DOHH2 (cell line): ENCODE measurements at regions not wholly inside any gene's neighbourhood (a gene's known extent, or its start where the extent isn't known, plus 50 kb on each side); places are given as distances from the start of the nearest gene placed in this dataset.

Experiments used
- H3F3A ChIP-seq: fragments of 200-600 bp; sonication (generic), shearing (Covaris generic); 2 replicates; pipeline ENCODE4 v1.6.0; 2016; ENCODE audit warnings: antibody characterized with exemption, mild to moderate bottlenecking; ENCODE audit not compliant: control insufficient read depth, insufficient read depth
- H3K27ac ChIP-seq: fragments of 200-600 bp; sonication (generic); 2 replicates; pipeline ENCODE4 v1.5.1; 2014; ENCODE audit warnings: low read depth, mild to moderate bottlenecking, low read length, moderate library complexity
- H3K27me3 ChIP-seq: fragments of 200-600 bp; sonication (generic); 2 replicates; pipeline ENCODE4 v1.6.1; 2014; ENCODE audit warnings: mild to moderate bottlenecking, low read length, mixed read lengths; ENCODE audit not compliant: control insufficient read depth
- H3K36me3 ChIP-seq: fragments of 200-600 bp; sonication (generic); 2 replicates; pipeline ENCODE4 v1.6.1; 2014; ENCODE audit warnings: mild to moderate bottlenecking, low read length, moderate library complexity, mixed read lengths; ENCODE audit not compliant: control insufficient read depth
- H3K4me1 ChIP-seq: fragments of 200-600 bp; sonication (generic); 2 replicates; pipeline ENCODE4 v1.6.1; 2014; ENCODE audit warnings: mild to moderate bottlenecking, low read length, mixed read lengths; ENCODE audit not compliant: control insufficient read depth
- H3K4me2 ChIP-seq: fragments of 200-600 bp; sonication (generic); 2 replicates; pipeline ENCODE4 v1.6.0; 2014; ENCODE audit warnings: mild to moderate bottlenecking, low read length, moderate library complexity
- H3K4me3 ChIP-seq: fragments of 200-600 bp; sonication (generic); 2 replicates; pipeline ENCODE4 v1.5.1; 2014; ENCODE audit warnings: mild to moderate bottlenecking, low read length, mixed read lengths
- H3K79me2 ChIP-seq: fragments of 200-600 bp; sonication (generic); 2 replicates; pipeline ENCODE4 v1.6.1; 2014; ENCODE audit warnings: mild to moderate bottlenecking, low read length, mixed read lengths; ENCODE audit not compliant: control insufficient read depth
- H3K9me2 ChIP-seq: fragments of 200-600 bp; sonication (generic); replicated peaks from 2 replicates; pipeline ENCODE4 v1.6.1; 2014; ENCODE audit warnings: mild to moderate bottlenecking, low read length, mixed read lengths; ENCODE audit not compliant: control insufficient read depth
- H3K9me3 ChIP-seq: fragments of 200-600 bp; sonication (generic); 2 replicates; pipeline ENCODE4 v1.6.1; 2014; ENCODE audit warnings: antibody characterized with exemption, low read length, mixed read lengths; ENCODE audit not compliant: control insufficient read depth, insufficient read depth
- H4K20me1 ChIP-seq: fragments of 200-600 bp; sonication (generic); 2 replicates; pipeline ENCODE4 v1.6.0; 2014; ENCODE audit warnings: low read depth, mild to moderate bottlenecking, antibody characterized with exemption, low read length, moderate library complexity; ENCODE audit not compliant: control insufficient read depth, insufficient read depth
- EZH2phosphoT487 ChIP-seq: fragments of 200-600 bp; sonication (generic); IDR thresholded peaks from 2 replicates; pipeline ENCODE4 v1.6.1; 2017; ENCODE audit warnings: borderline replicate concordance, mild to moderate bottlenecking, antibody characterized with exemption, low read length, moderate library complexity, mixed read lengths
- TF ChIP-seq, protein P1 (sequence below): fragments of 200-600 bp; sonication (generic); IDR thresholded peaks from one replicate; pipeline ENCODE4 v1.5.1; 2014; ENCODE audit warnings: antibody characterized with exemption, mild to moderate bottlenecking, low read depth, low read length; ENCODE audit not compliant: poor library complexity, severe bottlenecking

- Histone ChIP-seq H3K4me3 (no peak overlapping the region), H3K27me3 (no peaks in the 10 kb centered on the region), H3F3A (no peaks in the 10 kb centered on the region), H4K20me1 (no peaks in the 10 kb centered on the region), H3K4me2 (no peak overlapping the region), H3K79me2 (no peaks in the 10 kb centered on the region), H3K27ac (no peak overlapping the region), H3K9me3 (no peaks in the 10 kb centered on the region), H3K36me3 (no peaks in the 10 kb centered on the region), H3K9me2 (no peaks in the 10 kb centered on the region), H3K4me1 (no peaks in the 10 kb centered on the region)
- TF ChIP-seq EZH2phosphoT487: no peak
- TF ChIP-seq, protein P1, sequence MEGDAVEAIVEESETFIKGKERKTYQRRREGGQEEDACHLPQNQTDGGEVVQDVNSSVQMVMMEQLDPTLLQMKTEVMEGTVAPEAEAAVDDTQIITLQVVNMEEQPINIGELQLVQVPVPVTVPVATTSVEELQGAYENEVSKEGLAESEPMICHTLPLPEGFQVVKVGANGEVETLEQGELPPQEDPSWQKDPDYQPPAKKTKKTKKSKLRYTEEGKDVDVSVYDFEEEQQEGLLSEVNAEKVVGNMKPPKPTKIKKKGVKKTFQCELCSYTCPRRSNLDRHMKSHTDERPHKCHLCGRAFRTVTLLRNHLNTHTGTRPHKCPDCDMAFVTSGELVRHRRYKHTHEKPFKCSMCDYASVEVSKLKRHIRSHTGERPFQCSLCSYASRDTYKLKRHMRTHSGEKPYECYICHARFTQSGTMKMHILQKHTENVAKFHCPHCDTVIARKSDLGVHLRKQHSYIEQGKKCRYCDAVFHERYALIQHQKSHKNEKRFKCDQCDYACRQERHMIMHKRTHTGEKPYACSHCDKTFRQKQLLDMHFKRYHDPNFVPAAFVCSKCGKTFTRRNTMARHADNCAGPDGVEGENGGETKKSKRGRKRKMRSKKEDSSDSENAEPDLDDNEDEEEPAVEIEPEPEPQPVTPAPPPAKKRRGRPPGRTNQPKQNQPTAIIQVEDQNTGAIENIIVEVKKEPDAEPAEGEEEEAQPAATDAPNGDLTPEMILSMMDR: no peak
These were observed 124.3 kb upstream of the SLC38A4 start for GRCh38 chr12:46950094-46950493.

- H3K27ac ChIP-seq: no peak overlapping the region
- H3F3A ChIP-seq: no peaks in the 10 kb centered on the region
- no peaks in the 10 kb centered on the region for H3K27me3 ChIP-seq
- no peaks in the 10 kb centered on the region for H3K4me1 ChIP-seq
- H3K79me2 ChIP-seq: no peaks in the 10 kb centered on the region
- no peaks in the 10 kb centered on the region for H3K36me3 ChIP-seq
- no peaks in the 10 kb centered on the region for H4K20me1 ChIP-seq
- no peak overlapping the region for H3K4me2 ChIP-seq
- no peaks in the 10 kb centered on the region for H3K9me2 ChIP-seq
- no peaks in the 10 kb centered on the region for H3K9me3 ChIP-seq
- no peak overlapping the region for H3K4me3 ChIP-seq
- no peak for TF ChIP-seq EZH2phosphoT487
- TF ChIP-seq, protein P1: no peak
These were observed 126.4 kb upstream of the PCED1B start for GRCh38 chr12:46952880-46953483.

DNA sequence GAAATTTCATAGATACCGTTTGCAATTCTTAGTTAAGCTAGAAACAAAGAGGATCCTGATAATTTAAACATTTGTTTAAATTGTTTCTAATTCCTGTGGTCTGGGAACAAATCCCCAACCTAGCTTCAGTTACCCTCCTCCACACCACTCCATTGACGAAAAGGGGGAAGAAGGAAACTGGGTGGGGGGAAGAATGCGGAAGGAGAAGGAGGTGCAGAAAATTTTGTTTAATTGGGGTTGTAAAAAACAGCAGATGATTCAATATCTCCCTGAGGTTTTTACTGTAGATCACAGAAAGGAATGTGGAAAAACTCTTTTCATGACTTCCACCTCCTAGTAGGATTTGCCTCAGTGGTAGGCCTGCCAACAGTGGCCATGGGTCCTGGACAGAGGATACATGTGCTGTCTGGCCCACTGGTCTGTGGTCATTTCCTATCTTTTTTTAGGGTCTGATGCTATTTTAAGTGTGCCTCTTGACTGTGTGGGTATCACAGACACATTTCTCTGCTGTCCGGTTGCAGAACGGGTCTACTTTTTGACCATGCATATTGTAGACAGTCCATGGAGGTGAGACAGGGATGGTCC lies 122.9 kb upstream of the PCED1B start:
- no peak overlapping the region for H3K4me2 ChIP-seq
- no peaks in the 10 kb centered on the region for H4K20me1 ChIP-seq
- no peaks in the 10 kb centered on the region for H3K79me2 ChIP-seq
- no peaks in the 10 kb centered on the region for H3K27me3 ChIP-seq
- TF ChIP-seq, protein P1: no peak
- no peak for TF ChIP-seq EZH2phosphoT487
- no peaks in the 10 kb centered on the region for H3K36me3 ChIP-seq
- H3K4me3 ChIP-seq: no peak overlapping the region
- no peak overlapping the region for H3K27ac ChIP-seq
- H3K9me3 ChIP-seq: no peaks in the 10 kb centered on the region
- H3F3A ChIP-seq: no peaks in the 10 kb centered on the region
- H3K4me1 ChIP-seq: no peaks in the 10 kb centered on the region
- H3K9me2 ChIP-seq: no peaks in the 10 kb centered on the region
